ENCODE measurements at regions not wholly inside any gene's neighbourhood (a gene's known extent, or its start where the extent isn't known, plus 50 kb on each side); places are given as distances from the start of the nearest gene placed in this dataset.
A peak's percentile ranks its signal among the peaks of the same experiment; 100 is the strongest.
"Not testable (repeated sequence)": the region's sequence is repeated elsewhere in the genome, so short reads cannot be mapped to it uniquely, and the experiment has no call there.

- not testable (repeated sequence) for DNase-seq (ENCODE audit: low read depth)
Observed at GRCh38 chr11:33527738-33528137, 172.9 kb downstream of the C11orf91 start.

GRCh38 chr11:33525789-33526188 lies 174.8 kb downstream of the C11orf91 start:
- DNase-seq (ENCODE audit: low read depth), result no peak

GRCh38 chr11:33521384-33521783 lies 179.2 kb downstream of the C11orf91 start:
- DNase-seq (ENCODE audit: low read depth), result no peak

- DNase-seq (ENCODE audit: low read depth), result no peak
Observed at GRCh38 chr11:33520112-33520511, 180.5 kb downstream of the C11orf91 start.

- DNase-seq (ENCODE audit: low read depth), result no peak
Observed at GRCh38 chr11:33515347-33515746, 185.3 kb downstream of the C11orf91 start.

GRCh38 chr11:33514079-33514925 lies 186.3 kb downstream of the C11orf91 start:
- no peak for DNase-seq (ENCODE audit: low read depth)

- no peak for DNase-seq (ENCODE audit: low read depth)
Observed at GRCh38 chr11:33509632-33510031, 191.0 kb downstream of the C11orf91 start.

- no peak for DNase-seq (ENCODE audit: low read depth)
Observed at GRCh38 chr11:33507967-33508366, 192.7 kb downstream of the C11orf91 start.

- no peak for DNase-seq (ENCODE audit: low read depth)
Observed at GRCh38 chr11:33507356-33507755, 193.3 kb downstream of the C11orf91 start.

GRCh38 chr11:33505093-33505492 lies 195.5 kb downstream of the C11orf91 start:
- DNase-seq (ENCODE audit: low read depth), result no peak

GRCh38 chr11:33500861-33501479 lies 199.7 kb downstream of the C11orf91 start:
- peak; percentile 14 for DNase-seq (ENCODE audit: low read depth)

- DNase-seq (ENCODE audit: low read depth), result no peak
Observed at GRCh38 chr11:33500332-33500731, 200.3 kb downstream of the C11orf91 start.

GRCh38 chr11:33492596-33492995 lies 208.0 kb downstream of the C11orf91 start:
- DNase-seq (ENCODE audit: low read depth), result no peak

GRCh38 chr11:33490842-33491370 lies 209.7 kb downstream of the C11orf91 start:
- no peak for DNase-seq (ENCODE audit: low read depth)

GRCh38 chr11:33488971-33489370 lies 211.7 kb downstream of the C11orf91 start:
- no peak for DNase-seq (ENCODE audit: low read depth)

- no peak for DNase-seq (ENCODE audit: low read depth)
Observed at GRCh38 chr11:33480626-33481025, 220.0 kb downstream of the C11orf91 start.

- DNase-seq (ENCODE audit: low read depth), result no peak
Observed at GRCh38 chr11:33479231-33479630, 221.4 kb downstream of the C11orf91 start.

GRCh38 chr11:33478111-33478573 lies 221.0 kb downstream of the HIPK3 start:
- DNase-seq (ENCODE audit: low read depth), result no peak

- no peak for DNase-seq (ENCODE audit: low read depth)
Observed at GRCh38 chr11:33476945-33477606, 219.9 kb downstream of the HIPK3 start.

- no peak for DNase-seq (ENCODE audit: low read depth)
Observed at GRCh38 chr11:33475993-33476392, 218.8 kb downstream of the HIPK3 start.

- DNase-seq (ENCODE audit: low read depth), result no peak
Observed at GRCh38 chr11:33474866-33475265, 217.7 kb downstream of the HIPK3 start.

GRCh38 chr11:33471541-33471940 lies 214.4 kb downstream of the HIPK3 start:
- DNase-seq (ENCODE audit: low read depth), result no peak

- no peak for DNase-seq (ENCODE audit: low read depth)
Observed at GRCh38 chr11:33467966-33468365, 210.8 kb downstream of the HIPK3 start.
